Pancreas (tissue), 10 donors: ENCODE measurements at regions not wholly inside any gene's neighbourhood (a gene's known extent, or its start where the extent isn't known, plus 50 kb on each side); places are given as distances from the start of the nearest gene placed in this dataset.

Experiments
- ATAC-seq, 4 donors: fragments of 200-7000 bp; cut with Tn5 transposase; one replicate each; pipeline versions ENCODE4 v1.8.0 to v1.9.1; 2020; ENCODE audit warnings: mild to moderate bottlenecking in 4 of 4, moderate library complexity in 4 of 4
- DNase-seq, 6 donors: peaks; one replicate each; pipeline ENCODE4 v3.0.0-alpha.2; 2020
- FAIRE-seq: peaks from 2 replicates; lab custom pipeline; 2012; peaks lifted over from hg19 to GRCh38; lab: Jason Lieb, UNC
- H3K27ac ChIP-seq, 4 donors: fragments of 200-600 bp; sonication (generic); 1 replicate in 3 of 4; 2 replicates in 1 of 4; pipeline versions ENCODE4 v1.5.0 to v1.8.0; 2020
- H3K27me3 ChIP-seq, 4 donors: fragments of 200-600 bp; one replicate each; pipeline ENCODE4 v1.8.0; 2021
- H3K36me3 ChIP-seq, 3 donors: fragments of 200-600 bp; sonication (generic) in 1 of 3; one replicate each; pipeline versions ENCODE4 v1.5.0 to v1.8.0; 2020 to 2021
- H3K4me1 ChIP-seq, 3 donors: fragments of 200-600 bp; one replicate each; pipeline ENCODE4 v1.8.0; 2021
- H3K4me3 ChIP-seq, 4 donors: fragments of 200-600 bp; sonication (generic) in 2 of 4; one replicate each; pipeline versions ENCODE4 v1.5.0 to v1.8.0; 2020 to 2021
- H3K9me3 ChIP-seq, 4 donors: fragments of 200-600 bp; one replicate each; pipeline ENCODE4 v1.8.0; 2021
- WGBS, 2 donors: extraction: QIAGEN DNeasy Blood & Tissue Kit; methylation state at CpG; one replicate each; pipeline ENCODE4 v1.1.7; 2013; 5-methylcytosine and 5-hydroxymethylcytosine counted together
- intact Hi-C, 3 donors: fragments of 100-400 bp; cut with DNase I; formaldehyde crosslinking; loops; one replicate each; pipeline versions ENCODE4 v1.11.1 to v1.14.2; 2022
- TF ChIP-seq, protein P1 (sequence below), 4 donors: fragments of 200-600 bp; sonication (generic) in 3 of 4; IDR thresholded peaks; one replicate each; pipeline versions ENCODE4 v1.5.0 to v1.8.0; 2021; ENCODE audit warnings: antibody characterized with exemption in 4 of 4
- donor health status: healthy with polysubstance abuse.
- donor health status: DM: no; HTN: no; CAD: no; lungs with moderate emphysema.
- donor health status: DM: no; HTN: no; CAD: no.
- donor health status: control.
- donor health status: control.
- donor health status: Bipolar disorder and iron deficiency.
- donor health status: DM: yes; HTN: yes; CAD: no.
- donor health status: DM: no; HTN: no; CAD: no.
- donor health status: DM: no; HTN: no; CAD: no.
- donor health status: DM: yes; HTN: yes; CAD: no.

DNA sequence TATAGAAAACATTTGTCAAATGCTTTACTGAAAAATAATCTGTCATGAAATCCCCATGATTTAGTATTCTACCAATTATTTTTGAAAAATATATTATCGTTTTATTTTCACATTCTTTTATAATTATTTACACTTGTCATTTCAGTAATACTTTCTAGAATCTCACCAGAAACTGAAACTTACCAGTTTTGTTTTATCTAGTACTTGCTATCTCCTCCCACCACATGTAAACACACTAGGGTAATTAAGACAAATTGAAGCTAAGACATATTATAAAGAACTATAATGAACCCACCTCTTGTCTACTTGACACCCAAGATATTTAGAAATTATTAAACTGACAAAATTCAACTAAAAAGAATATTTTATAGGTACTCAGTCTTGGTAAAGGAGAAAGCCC is 51.5 kb upstream of the GRM3 start:
- Histone ChIP-seq H3K9me3 (no peaks in the 10 kb centered on the region), H3K4me1 (no peaks in the 10 kb centered on the region), H3K27me3 (no peaks in the 10 kb centered on the region), H3K4me3 (no peak overlapping the region), H3K36me3 (no peaks in the 10 kb centered on the region), H3K27ac (no peak overlapping the region)
- WGBS, 2 donors = 29 to 48% methylated on average over 1 of the region's 1 CpG
- intact Hi-C loops = no loop called here
- no peak for ATAC-seq
- TF ChIP-seq, protein P1, sequence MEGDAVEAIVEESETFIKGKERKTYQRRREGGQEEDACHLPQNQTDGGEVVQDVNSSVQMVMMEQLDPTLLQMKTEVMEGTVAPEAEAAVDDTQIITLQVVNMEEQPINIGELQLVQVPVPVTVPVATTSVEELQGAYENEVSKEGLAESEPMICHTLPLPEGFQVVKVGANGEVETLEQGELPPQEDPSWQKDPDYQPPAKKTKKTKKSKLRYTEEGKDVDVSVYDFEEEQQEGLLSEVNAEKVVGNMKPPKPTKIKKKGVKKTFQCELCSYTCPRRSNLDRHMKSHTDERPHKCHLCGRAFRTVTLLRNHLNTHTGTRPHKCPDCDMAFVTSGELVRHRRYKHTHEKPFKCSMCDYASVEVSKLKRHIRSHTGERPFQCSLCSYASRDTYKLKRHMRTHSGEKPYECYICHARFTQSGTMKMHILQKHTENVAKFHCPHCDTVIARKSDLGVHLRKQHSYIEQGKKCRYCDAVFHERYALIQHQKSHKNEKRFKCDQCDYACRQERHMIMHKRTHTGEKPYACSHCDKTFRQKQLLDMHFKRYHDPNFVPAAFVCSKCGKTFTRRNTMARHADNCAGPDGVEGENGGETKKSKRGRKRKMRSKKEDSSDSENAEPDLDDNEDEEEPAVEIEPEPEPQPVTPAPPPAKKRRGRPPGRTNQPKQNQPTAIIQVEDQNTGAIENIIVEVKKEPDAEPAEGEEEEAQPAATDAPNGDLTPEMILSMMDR (IDR thresholded peaks at IDR 0.05) = no peak
- no peak for DNase-seq
- FAIRE-seq = no peak

DNA sequence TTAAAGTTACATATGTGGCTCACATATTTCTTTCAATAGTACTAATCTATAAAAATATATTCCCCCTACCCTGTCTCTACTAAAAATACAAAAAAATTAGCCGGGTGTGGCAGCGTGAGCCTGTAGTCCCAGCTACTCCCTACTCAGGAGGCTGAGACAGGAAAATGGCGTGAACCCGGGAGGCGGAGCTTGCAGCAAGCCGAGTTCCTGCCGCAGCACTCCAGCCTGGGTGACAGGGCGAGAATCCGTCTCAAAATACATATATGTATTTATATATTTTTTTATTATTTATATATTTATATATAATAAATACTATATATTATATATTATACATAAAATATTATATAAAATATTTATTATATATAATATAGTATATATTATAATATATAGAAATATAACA is 69.7 kb upstream of the GRM3 start:
- no peak for FAIRE-seq
- 88 to 90% methylated on average over 9 of the region's 9 CpGs for WGBS, 2 donors
- TF ChIP-seq, protein P1 (IDR thresholded peaks at IDR 0.05) = no peak

DNA sequence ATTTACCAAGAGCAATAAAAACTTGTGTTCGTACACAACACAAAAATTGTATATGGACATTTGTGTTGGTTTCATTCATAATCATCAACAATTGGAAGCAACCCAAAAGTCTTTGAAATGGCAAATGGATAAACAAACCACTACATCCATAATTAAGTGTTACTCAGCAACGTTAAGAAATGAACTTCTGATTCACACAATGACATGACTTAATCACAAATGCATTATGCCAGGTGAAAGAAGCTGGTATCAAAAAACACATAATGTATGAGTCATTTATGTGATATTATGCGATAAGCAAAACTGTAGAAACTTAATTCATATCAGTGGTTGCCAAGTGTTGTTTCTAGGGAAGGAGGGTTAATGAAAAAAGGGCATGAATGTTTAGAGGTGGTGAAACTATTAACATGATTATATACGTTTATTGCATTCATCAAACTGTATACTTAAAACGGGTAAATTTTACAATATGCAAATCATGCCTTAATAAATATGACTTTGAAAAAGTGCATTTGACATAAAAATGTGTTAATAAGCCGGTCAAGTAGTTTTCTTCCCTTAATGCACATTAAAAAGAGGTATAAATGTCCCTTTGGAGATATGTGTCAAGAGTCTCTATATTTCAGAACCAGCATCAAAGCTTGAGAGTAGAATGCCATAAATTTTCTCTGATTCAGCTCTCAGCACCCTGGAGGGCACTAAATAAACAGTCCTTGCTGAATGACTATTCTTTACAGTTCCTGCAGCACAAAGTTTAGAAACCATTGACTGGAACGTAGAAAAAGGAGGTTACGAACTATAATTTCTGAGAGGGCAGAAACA is 84.8 kb upstream of the GRM3 start:
- WGBS, 2 donors = 47 to 57% methylated on average over 8 of the region's 8 CpGs
- Histone ChIP-seq H3K4me3 (no peak overlapping the region), H3K9me3 (no peaks in the 10 kb centered on the region), H3K27me3 (no peaks in the 10 kb centered on the region), H3K4me1 (no peaks in the 10 kb centered on the region), H3K36me3 (no peaks in the 10 kb centered on the region), H3K27ac (no peak overlapping the region)
- DNase-seq (no peak), FAIRE-seq (no peak), ATAC-seq (no peak)
- intact Hi-C loops = no loop called here
- TF ChIP-seq, protein P1 (IDR thresholded peaks at IDR 0.05) = no peak

More for the DNA sequence above, 69.7 kb upstream of the GRM3 start:
- no peaks in the 10 kb centered on the region for H3K36me3 ChIP-seq
- ATAC-seq (no peak), DNase-seq (no peak)
- intact Hi-C loops = no loop called here
- no peaks in the 10 kb centered on the region for H3K27me3 ChIP-seq
- no peak overlapping the region for H3K27ac ChIP-seq
- H3K4me1 ChIP-seq = no peaks in the 10 kb centered on the region
- H3K4me3 ChIP-seq = no peak overlapping the region
- H3K9me3 ChIP-seq = no peaks in the 10 kb centered on the region

DNA sequence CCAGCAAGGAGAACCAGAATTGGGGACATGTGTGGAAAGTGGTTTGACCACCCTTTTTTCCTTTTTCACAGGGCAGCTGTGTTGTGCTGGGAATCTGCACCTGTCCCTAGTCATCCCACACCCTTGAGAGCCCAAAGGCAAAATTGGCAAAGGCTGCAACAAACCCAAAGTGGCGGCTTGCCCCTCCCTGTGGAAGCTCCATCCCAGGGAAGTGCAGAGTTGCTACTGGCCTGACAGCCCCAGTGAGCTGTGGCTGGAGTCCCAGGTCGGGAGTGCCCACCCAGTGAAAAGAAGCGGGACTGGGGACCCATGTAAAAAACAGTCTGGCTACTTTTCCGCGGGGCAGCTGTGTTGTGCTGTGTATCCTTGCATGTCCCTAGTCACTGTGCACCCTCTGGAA is 109.1 kb upstream of the GRM3 start:
- no peaks in the 10 kb centered on the region for H3K4me1 ChIP-seq
- no peak overlapping the region for H3K27ac ChIP-seq
- H3K4me3 ChIP-seq = no peak overlapping the region
- FAIRE-seq = no peak
- no peak for ATAC-seq
- TF ChIP-seq, protein P1 (IDR thresholded peaks at IDR 0.05) = no peak
- H3K36me3 ChIP-seq = no peaks in the 10 kb centered on the region
- H3K27me3 ChIP-seq = no peaks in the 10 kb centered on the region
- intact Hi-C loops = no loop called here
- H3K9me3 ChIP-seq = no peaks in the 10 kb centered on the region
- WGBS, 2 donors = 84 to 93% methylated on average over 5 of the region's 5 CpGs
- peak in 1 of 6 donors; percentile 29 for DNase-seq

DNA sequence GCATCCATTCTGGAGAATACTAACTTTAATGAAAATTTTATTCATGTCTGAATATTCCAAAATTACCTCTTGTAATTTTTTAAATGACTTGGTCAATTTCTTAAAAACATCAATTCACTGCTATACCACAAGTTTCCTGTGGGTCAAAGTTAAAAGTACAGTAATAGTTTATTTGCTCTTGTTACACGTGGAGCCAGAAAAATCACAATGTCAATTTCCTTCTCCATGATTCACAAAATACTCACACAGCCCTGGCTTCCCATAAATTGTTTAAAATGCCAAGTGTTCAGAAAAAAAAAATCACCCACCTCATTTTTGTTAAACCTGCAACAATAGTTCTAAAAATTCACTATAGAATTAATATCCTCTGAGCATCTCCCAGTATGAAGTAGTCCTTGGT is 139.5 kb upstream of the GRM3 start:
- H3K9me3 ChIP-seq = no peaks in the 10 kb centered on the region
- DNase-seq (no peak), ATAC-seq (no peak), FAIRE-seq (no peak)
- H3K4me3 ChIP-seq = no peak overlapping the region
- no peak overlapping the region for H3K27ac ChIP-seq
- H3K36me3 ChIP-seq = no peaks in the 10 kb centered on the region
- TF ChIP-seq, protein P1 (IDR thresholded peaks at IDR 0.05) = no peak
- no peaks in the 10 kb centered on the region for H3K27me3 ChIP-seq
- intact Hi-C loops = no loop called here
- 8 to 19% methylated on average over 1 of the region's 1 CpG for WGBS, 2 donors
- H3K4me1 ChIP-seq = no peaks in the 10 kb centered on the region
